GM10266 (cell line): ENCODE measurements at regions not wholly inside any gene's neighbourhood (a gene's known extent, or its start where the extent isn't known, plus 50 kb on each side); places are given as distances from the start of the nearest gene placed in this dataset.
"Not testable (repeated sequence)": the region's sequence is repeated elsewhere in the genome, so short reads cannot be mapped to it uniquely, and the experiment has no call there.

Experiments
- DNase-seq: peaks from one replicate; pipeline ENCODE4 v3.0.0; 2012; ENCODE audit errors: extremely low spot score
- CTCF ChIP-seq: IDR thresholded peaks from 2 replicates; pipeline ENCODE4 v1.5.1; 2012; ENCODE audit warnings: mild to moderate bottlenecking, low read depth; ENCODE audit not compliant: control insufficient read depth, insufficient read depth; ENCODE audit errors: missing control alignments

GRCh38 chr5:158451203-158451992 is 592.5 kb upstream of the CLINT1 start:
- no peak for DNase-seq
- no peak for TF ChIP-seq CTCF

- no peak for TF ChIP-seq CTCF
- DNase-seq: no peak
Measured at GRCh38 chr5:158450751-158451171, 591.8 kb upstream of the CLINT1 start.

- not testable (repeated sequence) for DNase-seq
Measured at GRCh38 chr5:158446761-158447160, 587.8 kb upstream of the CLINT1 start.

GRCh38 chr5:158439204-158439603 is 580.3 kb upstream of the CLINT1 start:
- DNase-seq: not testable (repeated sequence)

- no peak for DNase-seq
- no peak for TF ChIP-seq CTCF
Measured at GRCh38 chr5:158436271-158437065, 577.5 kb upstream of the CLINT1 start.

GRCh38 chr5:158435161-158435616 is 576.2 kb upstream of the CLINT1 start:
- DNase-seq: peak; percentile 25
- no peak for TF ChIP-seq CTCF

- TF ChIP-seq CTCF: no peak
Measured at GRCh38 chr5:158434749-158435148, 575.8 kb upstream of the CLINT1 start.

GRCh38 chr5:158433634-158434033 is 574.7 kb upstream of the CLINT1 start:
- DNase-seq: no peak
- no peak for TF ChIP-seq CTCF

More at GRCh38 chr5:158434749-158435148, 575.8 kb upstream of the CLINT1 start:
- no peak for DNase-seq
